ENCODE measurements at regions not wholly inside any gene's neighbourhood (a gene's known extent, or its start where the extent isn't known, plus 50 kb on each side); places are given as distances from the start of the nearest gene placed in this dataset.

DNA sequence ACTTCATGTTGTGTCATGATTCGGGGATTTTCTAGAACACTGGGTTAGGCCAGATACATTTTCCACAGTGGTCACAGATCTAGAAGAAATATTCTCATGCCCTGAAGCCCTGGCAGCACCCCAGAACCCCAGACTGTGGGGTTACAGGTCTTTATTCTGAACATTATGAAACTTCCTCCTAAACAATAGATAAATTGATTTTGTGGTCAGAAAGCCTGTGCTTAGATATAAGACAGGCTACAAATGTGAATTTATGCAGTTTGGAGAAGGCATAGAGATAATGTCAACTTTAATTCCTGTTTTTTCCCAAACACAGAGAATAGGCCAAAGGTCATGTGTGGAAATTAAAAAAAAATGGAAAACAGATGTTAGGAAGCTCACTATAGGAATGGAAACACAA lies 492.9 kb downstream of the SPRY1 start:
- no peak overlapping the region for H2BK120ac ChIP-seq (ENCODE audit: low read depth, low read length)

DNA sequence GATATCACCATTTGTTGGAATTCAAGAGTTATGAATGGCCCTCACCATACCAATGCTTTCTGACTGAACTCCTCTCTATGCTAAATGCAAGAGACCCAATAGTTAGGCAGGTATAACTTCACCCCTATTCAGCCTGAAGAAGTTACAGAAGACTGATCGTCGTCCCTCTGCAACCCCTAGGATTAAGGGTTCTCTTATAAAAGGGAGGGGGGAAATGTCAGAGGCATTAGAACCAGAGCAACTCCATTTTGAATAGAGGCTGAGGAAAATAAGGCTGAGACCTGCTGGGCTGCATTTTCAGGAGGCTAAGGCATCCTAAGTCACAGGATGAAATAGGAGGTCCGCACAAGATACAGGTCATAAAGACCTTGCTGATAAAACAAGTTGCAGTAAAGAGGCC lies 494.3 kb downstream of the SPRY1 start:
- no peak overlapping the region for H3K18ac ChIP-seq (ENCODE audit: low read length)
- no peak overlapping the region for H2BK120ac ChIP-seq (ENCODE audit: low read depth, low read length)
- H3K27ac ChIP-seq (replicated peaks; ENCODE audit: low read length): no peak overlapping the region
- no peak overlapping the region for H3K4ac ChIP-seq (ENCODE audit: low read length)
- no peak overlapping the region for H2BK15ac ChIP-seq (ENCODE audit: low read length)
- H3K36me3 ChIP-seq (replicated peaks in 1 of 2; ENCODE audit: control insufficient read depth in 2 of 2, insufficient read depth in 2 of 2, low read length in 2 of 2): no peaks in the 10 kb centered on the region
- H3K4me2 ChIP-seq (ENCODE audit: insufficient read depth, low read length, poor library complexity, severe bottlenecking): no peak overlapping the region
- H3K23ac ChIP-seq (ENCODE audit: low read depth, low read length, poor library complexity): no peak overlapping the region
- H3K79me1 ChIP-seq (ENCODE audit: low read depth, low read length): no peaks in the 10 kb centered on the region
- H3K27me3 ChIP-seq (ENCODE audit: control insufficient read depth in 3 of 3, insufficient read depth in 3 of 3, low read depth in 1 of 3, low read length in 3 of 3): no peaks in the 10 kb centered on the region
- no peak overlapping the region for H2BK5ac ChIP-seq (ENCODE audit: low read length)
- no peak overlapping the region for H4K8ac ChIP-seq (ENCODE audit: low read depth, low read length)
- no peak overlapping the region for H3K4me3 ChIP-seq (ENCODE audit: low read length in 2 of 2)
- no CpG with 5 or more reads among the region's 3 CpGs for WGBS, 2 donors (ENCODE audit: extremely low coverage in 2 of 2, insufficient read length in 2 of 2, insufficient replicate concordance in 1 of 2)
- no peak overlapping the region for H3K14ac ChIP-seq (ENCODE audit: low read length)
- no peaks in the 10 kb centered on the region for H3K9me3 ChIP-seq (replicated peaks in 1 of 2; ENCODE audit: control insufficient read depth in 2 of 2, insufficient read depth in 1 of 2, low read depth in 1 of 2, low read length in 2 of 2)
- H2BK12ac ChIP-seq (ENCODE audit: low read length): no peak overlapping the region
- H3K4me1 ChIP-seq (ENCODE audit: control insufficient read depth in 2 of 2, insufficient read depth in 1 of 2, low read depth in 1 of 2, low read length in 2 of 2): no peaks in the 10 kb centered on the region
- no peak overlapping the region for H2AK5ac ChIP-seq (ENCODE audit: low read depth, low read length)
- DNase-seq (ENCODE audit: low spot score): no peak
- no peak overlapping the region for H3K9ac ChIP-seq (ENCODE audit: low read depth, low read length, poor library complexity)
- H2AFZ ChIP-seq (ENCODE audit: low read length): no peak overlapping the region
- no peak overlapping the region for H4K91ac ChIP-seq (ENCODE audit: low read depth, low read length, poor library complexity)

More for the DNA sequence above, 492.9 kb downstream of the SPRY1 start:
- Histone ChIP-seq H2BK12ac (ENCODE audit: low read length) (no peak overlapping the region), H3K36me3 (replicated peaks in 1 of 2; ENCODE audit: control insufficient read depth in 2 of 2, insufficient read depth in 2 of 2, low read length in 2 of 2) (no peaks in the 10 kb centered on the region), H2BK15ac (ENCODE audit: low read length) (no peak overlapping the region), H3K4me1 (ENCODE audit: control insufficient read depth in 2 of 2, insufficient read depth in 1 of 2, low read depth in 1 of 2, low read length in 2 of 2) (no peaks in the 10 kb centered on the region), H3K4ac (ENCODE audit: low read length) (no peak overlapping the region), H2AFZ (ENCODE audit: low read length) (no peak overlapping the region), H3K27ac (replicated peaks; ENCODE audit: low read length) (no peak overlapping the region), H4K8ac (ENCODE audit: low read depth, low read length) (no peak overlapping the region), H3K9ac (ENCODE audit: low read depth, low read length, poor library complexity) (no peak overlapping the region), H2BK5ac (ENCODE audit: low read length) (no peak overlapping the region), H3K4me3 (ENCODE audit: low read length in 2 of 2) (no peak overlapping the region), H2AK5ac (ENCODE audit: low read depth, low read length) (no peak overlapping the region), H3K9me3 (replicated peaks in 1 of 2; ENCODE audit: control insufficient read depth in 2 of 2, insufficient read depth in 1 of 2, low read depth in 1 of 2, low read length in 2 of 2) (peaks cover 0 to 8% of the 10 kb centered on the region in 2 donors), H3K14ac (ENCODE audit: low read length) (no peak overlapping the region), H3K18ac (ENCODE audit: low read length) (no peak overlapping the region), H3K4me2 (ENCODE audit: insufficient read depth, low read length, poor library complexity, severe bottlenecking) (no peak overlapping the region), H3K79me1 (ENCODE audit: low read depth, low read length) (no peaks in the 10 kb centered on the region), H3K23ac (ENCODE audit: low read depth, low read length, poor library complexity) (no peak overlapping the region), H3K27me3 (ENCODE audit: control insufficient read depth in 3 of 3, insufficient read depth in 3 of 3, low read depth in 1 of 3, low read length in 3 of 3) (no peaks in the 10 kb centered on the region), H4K91ac (ENCODE audit: low read depth, low read length, poor library complexity) (no peak overlapping the region)
- no CpG with 5 or more reads among the region's 1 CpG for WGBS, 2 donors (ENCODE audit: extremely low coverage in 2 of 2, insufficient read length in 2 of 2, insufficient replicate concordance in 1 of 2)
- DNase-seq (ENCODE audit: low spot score): no peak

DNA sequence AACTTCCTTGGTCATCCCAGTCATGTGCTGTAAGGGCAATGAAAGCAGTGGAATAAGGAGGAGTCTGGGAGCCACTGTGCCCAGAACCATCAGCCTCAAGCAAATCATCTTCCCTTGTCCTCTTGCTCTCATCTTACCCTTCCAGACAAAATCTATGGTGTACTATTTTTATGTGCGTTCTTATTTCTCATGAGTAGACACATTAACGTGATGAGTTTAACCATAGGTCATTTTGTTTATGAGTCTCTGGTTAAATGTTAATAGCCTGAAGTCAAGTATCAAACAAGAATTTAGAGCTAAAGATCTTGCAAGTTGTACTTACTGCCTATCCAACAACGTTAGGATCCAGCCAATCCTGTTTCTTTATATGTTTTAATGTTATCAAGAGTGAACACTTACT lies 495.3 kb downstream of the SPRY1 start:
- Histone ChIP-seq H2BK120ac (ENCODE audit: low read depth, low read length) (no peak overlapping the region), H3K4me3 (ENCODE audit: low read length in 2 of 2) (no peak overlapping the region), H4K8ac (ENCODE audit: low read depth, low read length) (no peak overlapping the region), H2BK12ac (ENCODE audit: low read length) (no peak overlapping the region), H3K4me2 (ENCODE audit: insufficient read depth, low read length, poor library complexity, severe bottlenecking) (no peak overlapping the region), H3K79me1 (ENCODE audit: low read depth, low read length) (no peaks in the 10 kb centered on the region), H3K9ac (ENCODE audit: low read depth, low read length, poor library complexity) (no peak overlapping the region), H2BK5ac (ENCODE audit: low read length) (no peak overlapping the region), H3K23ac (ENCODE audit: low read depth, low read length, poor library complexity) (no peak overlapping the region), H3K4ac (ENCODE audit: low read length) (no peak overlapping the region), H4K91ac (ENCODE audit: low read depth, low read length, poor library complexity) (no peak overlapping the region), H2AFZ (ENCODE audit: low read length) (no peak overlapping the region), H3K18ac (ENCODE audit: low read length) (no peak overlapping the region), H3K14ac (ENCODE audit: low read length) (no peak overlapping the region), H3K9me3 (replicated peaks in 1 of 2; ENCODE audit: control insufficient read depth in 2 of 2, insufficient read depth in 1 of 2, low read depth in 1 of 2, low read length in 2 of 2) (no peaks in the 10 kb centered on the region), H3K36me3 (replicated peaks in 1 of 2; ENCODE audit: control insufficient read depth in 2 of 2, insufficient read depth in 2 of 2, low read length in 2 of 2) (no peaks in the 10 kb centered on the region), H3K27ac (replicated peaks; ENCODE audit: low read length) (no peak overlapping the region), H3K27me3 (ENCODE audit: control insufficient read depth in 3 of 3, insufficient read depth in 3 of 3, low read depth in 1 of 3, low read length in 3 of 3) (no peaks in the 10 kb centered on the region), H2AK5ac (ENCODE audit: low read depth, low read length) (no peak overlapping the region), H3K4me1 (ENCODE audit: control insufficient read depth in 2 of 2, insufficient read depth in 1 of 2, low read depth in 1 of 2, low read length in 2 of 2) (no peaks in the 10 kb centered on the region), H2BK15ac (ENCODE audit: low read length) (no peak overlapping the region)
- no peak for DNase-seq (ENCODE audit: low spot score)
- no CpG with 5 or more reads among the region's 3 CpGs for WGBS, 2 donors (ENCODE audit: extremely low coverage in 2 of 2, insufficient read length in 2 of 2, insufficient replicate concordance in 1 of 2)

DNA sequence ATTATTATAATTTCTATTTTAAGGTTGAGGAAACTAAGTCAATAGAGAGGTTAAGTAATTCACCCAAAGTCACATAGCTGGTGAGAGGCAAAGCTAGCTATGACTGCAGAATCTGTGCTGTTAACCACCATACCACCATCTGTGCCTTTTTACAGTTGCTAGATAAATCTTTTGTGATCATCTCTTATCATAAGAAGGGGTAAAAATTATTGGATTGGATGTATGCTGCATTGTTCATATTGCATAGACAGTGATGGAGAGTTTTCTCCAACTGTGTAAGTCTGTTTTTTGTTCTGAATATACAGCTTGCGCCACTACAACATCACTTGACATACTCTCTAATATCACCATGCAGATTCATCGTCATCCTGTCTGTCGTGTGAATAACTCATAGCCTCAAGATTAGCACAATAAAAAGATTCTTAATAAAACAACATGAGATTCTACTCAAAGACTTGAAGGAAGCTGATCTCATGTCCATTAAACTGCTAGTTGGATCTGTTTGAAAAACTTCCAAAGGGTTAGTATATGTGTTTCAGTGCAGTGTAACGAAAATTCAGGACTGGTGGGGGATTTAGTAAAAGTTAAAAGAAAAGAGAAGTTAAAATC lies 495.9 kb downstream of the SPRY1 start:
- H2BK15ac ChIP-seq (ENCODE audit: low read length): no peak overlapping the region
- H3K4ac ChIP-seq (ENCODE audit: low read length): no peak overlapping the region
- H2BK12ac ChIP-seq (ENCODE audit: low read length): no peak overlapping the region
- no peaks in the 10 kb centered on the region for H3K27me3 ChIP-seq (ENCODE audit: control insufficient read depth in 3 of 3, insufficient read depth in 3 of 3, low read depth in 1 of 3, low read length in 3 of 3)
- H3K9ac ChIP-seq (ENCODE audit: low read depth, low read length, poor library complexity): no peak overlapping the region
- no peaks in the 10 kb centered on the region for H3K4me1 ChIP-seq (ENCODE audit: control insufficient read depth in 2 of 2, insufficient read depth in 1 of 2, low read depth in 1 of 2, low read length in 2 of 2)
- no peaks in the 10 kb centered on the region for H3K36me3 ChIP-seq (replicated peaks in 1 of 2; ENCODE audit: control insufficient read depth in 2 of 2, insufficient read depth in 2 of 2, low read length in 2 of 2)
- no peak overlapping the region for H2BK5ac ChIP-seq (ENCODE audit: low read length)
- DNase-seq (ENCODE audit: low spot score): no peak
- H3K14ac ChIP-seq (ENCODE audit: low read length): no peak overlapping the region
- H3K18ac ChIP-seq (ENCODE audit: low read length): no peak overlapping the region
- H3K27ac ChIP-seq (replicated peaks; ENCODE audit: low read length): no peak overlapping the region
- no peak overlapping the region for H4K91ac ChIP-seq (ENCODE audit: low read depth, low read length, poor library complexity)
- no peak overlapping the region for H2BK120ac ChIP-seq (ENCODE audit: low read depth, low read length)
- H3K79me1 ChIP-seq (ENCODE audit: low read depth, low read length): no peaks in the 10 kb centered on the region
- no peaks in the 10 kb centered on the region for H3K9me3 ChIP-seq (replicated peaks in 1 of 2; ENCODE audit: control insufficient read depth in 2 of 2, insufficient read depth in 1 of 2, low read depth in 1 of 2, low read length in 2 of 2)
- H3K23ac ChIP-seq (ENCODE audit: low read depth, low read length, poor library complexity): no peak overlapping the region
- no CpG with 5 or more reads among the region's 4 CpGs for WGBS, 2 donors (ENCODE audit: extremely low coverage in 2 of 2, insufficient read length in 2 of 2, insufficient replicate concordance in 1 of 2)
- H3K4me3 ChIP-seq (ENCODE audit: low read length in 2 of 2): no peak overlapping the region
- peak overlapping the region; percentile 5 for H2AFZ ChIP-seq (ENCODE audit: low read length)
- no peak overlapping the region for H3K4me2 ChIP-seq (ENCODE audit: insufficient read depth, low read length, poor library complexity, severe bottlenecking)
- no peak overlapping the region for H2AK5ac ChIP-seq (ENCODE audit: low read depth, low read length)
- no peak overlapping the region for H4K8ac ChIP-seq (ENCODE audit: low read depth, low read length)
